ENCODE measurements at regions not wholly inside any gene's neighbourhood (a gene's known extent, or its start where the extent isn't known, plus 50 kb on each side); places are given as distances from the start of the nearest gene placed in this dataset.

DNA sequence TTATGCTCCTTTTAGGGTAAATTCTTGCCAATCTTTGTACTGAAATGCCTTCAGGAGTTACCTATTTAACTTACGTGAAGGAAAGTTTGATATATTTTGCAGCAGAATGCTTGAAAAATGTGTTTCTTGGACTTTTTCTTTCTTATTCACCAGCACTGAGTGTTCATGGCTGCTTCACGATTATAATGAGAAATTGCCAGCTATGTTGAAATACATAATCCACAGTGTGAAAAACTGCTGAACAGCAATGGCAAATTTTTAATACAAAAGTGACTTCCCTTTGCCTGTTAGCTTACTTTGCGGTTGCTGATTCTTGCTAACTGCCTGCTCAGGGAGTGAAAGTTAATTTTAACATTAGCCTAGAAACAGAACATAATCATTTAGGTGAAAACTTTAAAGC is 153.8 kb upstream of the SLC4A4 start:
- Histone ChIP-seq H3K9ac (replicated peaks in 1 of 4; ENCODE audit: extremely low read depth in 1 of 4, low read depth in 3 of 4, low read length in 3 of 4) (no peak overlapping the region), H3K27me3 (replicated peaks in 1 of 4; ENCODE audit: control insufficient read depth in 3 of 4, extremely low read depth in 1 of 4, insufficient read depth in 3 of 4, low read length in 3 of 4) (peaks cover 3 to 27% (median 17%) of the 10 kb centered on the region in 4 experiments), H2AFZ (ENCODE audit: low read length) (no peak overlapping the region), H3K4me1 (replicated peaks in 1 of 4; ENCODE audit: control insufficient read depth in 3 of 4, insufficient read depth in 4 of 4, low read length in 3 of 4) (0 out of 7 replicates have a peak, but pooled peaks cover 0 to 4% (median 2%) of the 10 kb centered on the region in 4 experiments), H4K5ac (ENCODE audit: insufficient read length, low read depth, low read length) (no peak overlapping the region), H2BK15ac (ENCODE audit: low read length) (no peak overlapping the region), H3K18ac (ENCODE audit: extremely low read depth, low read length) (no peak overlapping the region), H3K79me2 (ENCODE audit: control insufficient read depth in 1 of 2, insufficient read depth in 2 of 2, low read length in 2 of 2) (no peaks in the 10 kb centered on the region), H2BK120ac (replicated peaks; ENCODE audit: low read depth, low read length) (no peak overlapping the region), H3K36me3 (ENCODE audit: control insufficient read depth in 2 of 4, insufficient read depth in 4 of 4, low read length in 3 of 4) (no peaks in the 10 kb centered on the region), H2BK5ac (ENCODE audit: low read depth, low read length) (no peak overlapping the region), H4K8ac (ENCODE audit: extremely low read depth, insufficient read depth, low read length) (no peak overlapping the region), H3K27ac (ENCODE audit: low read depth, low read length) (no peak overlapping the region), H3K9me3 (ENCODE audit: insufficient read depth in 2 of 2, low read depth in 1 of 2, low read length in 1 of 2) (no peaks in the 10 kb centered on the region), H3K14ac (ENCODE audit: insufficient read length) (no peak overlapping the region), H3K4me2 (ENCODE audit: insufficient read depth in 1 of 2, low read depth in 2 of 2, low read length in 2 of 2) (no peak overlapping the region), H2AK5ac (ENCODE audit: low read depth, low read length) (no peak overlapping the region), H2BK20ac (ENCODE audit: low read length) (no peak overlapping the region), H3K4me3 (ENCODE audit: extremely low read depth in 1 of 4, insufficient read depth in 2 of 4, low read depth in 3 of 4, low read length in 4 of 4) (no peak overlapping the region), H3K23ac (ENCODE audit: insufficient read length) (no peak overlapping the region), H2BK12ac (ENCODE audit: low read depth, low read length) (no peak overlapping the region), H3K4ac (replicated peaks; ENCODE audit: insufficient read length, low read depth, low read length) (no peak overlapping the region), H4K91ac (replicated peaks; ENCODE audit: insufficient read length, low read length) (no peak overlapping the region), H3K56ac (replicated peaks; ENCODE audit: insufficient read length, low read depth, low read length) (no peak overlapping the region), H4K20me1 (replicated peaks in 1 of 2; ENCODE audit: control insufficient read depth in 1 of 2, insufficient read depth in 2 of 2, low read length in 2 of 2) (no peaks in the 10 kb centered on the region), H3K23me2 (ENCODE audit: low read depth, low read length) (peaks cover 9% of the 10 kb centered on the region), H3K79me1 (ENCODE audit: low read depth, low read length) (no peaks in the 10 kb centered on the region)
- ChIA-PET POLR2A (ENCODE audit: partially characterized antibody) (no interaction called here), CTCF (ENCODE audit: partially characterized antibody) (interaction anchor here (0.6 to 3.8 kb wide), 19 partner anchors 10 to 1819 kb away, joined by 3 to 17 read pairs (median 3); no protein-coding TSS in a partner anchor)
- DNase-seq (ENCODE audit: low read depth in 1 of 2, low spot score in 2 of 2) (no peak), FAIRE-seq (no peak)
- TF ChIP-seq TEAD4 (IDR thresholded peaks at IDR 0.05; ENCODE audit: low read depth, low read length) = no peak
- TF ChIP-seq BCL11A (IDR thresholded peaks at IDR 0.05; ENCODE audit: low read depth in 2 of 2, low read length in 2 of 2) = no peak
- TF ChIP-seq CTBP2 (IDR thresholded peaks at IDR 0.05; ENCODE audit: borderline replicate concordance, insufficient read depth, insufficient read length, low read length) = no peak
- 81% methylated on average over 3 of the region's 3 CpGs; no CpG with 5 or more reads in 1 of the 2 experiments for WGBS, 2 experiments (ENCODE audit: extremely low coverage in 1 of 2, insufficient coverage in 1 of 2, insufficient read length in 1 of 2, insufficient replicate concordance in 2 of 2, low coverage in 1 of 2, low lambda C conversion rate in 2 of 2, missing lambda C conversion rate in 1 of 2)
